ENCODE measurements at regions not wholly inside any gene's neighbourhood (a gene's known extent, or its start where the extent isn't known, plus 50 kb on each side); places are given as distances from the start of the nearest gene placed in this dataset.

GRCh38 chr6:159100395-159101182 lies 55.8 kb upstream of the TAGAP start:
- Histone ChIP-seq H3K9me3 (ENCODE audit: control insufficient read depth in 1 of 2, insufficient read depth in 1 of 2, low read length in 2 of 2) (no peaks in the 10 kb centered on the region), H3K27me3 (ENCODE audit: control insufficient read depth in 1 of 2, insufficient read depth in 2 of 2, low read length in 2 of 2) (no peaks in the 10 kb centered on the region), H3K4me1 (ENCODE audit: insufficient read depth, low read length) (peaks cover 70% of the 10 kb centered on the region), H3K4me3 (ENCODE audit: low read length) (no peak overlapping the region), H3K27ac (ENCODE audit: low read depth in 1 of 2, low read length in 2 of 2) (peak overlapping the region in 1 of 2 donors; percentile 4), H3K36me3 (ENCODE audit: insufficient read depth, low read length) (no peaks in the 10 kb centered on the region)
- Mint-ChIP-seq H3K9me3 (no peaks in the 10 kb centered on the region), H3K36me3 (ENCODE audit: low read depth) (no peaks in the 10 kb centered on the region), H3K4me3 (peak overlapping the region; percentile 42), H3K4me1 (ENCODE audit: low read depth) (peaks cover 73% of the 10 kb centered on the region), H3K27me3 (no peaks in the 10 kb centered on the region), H3K27ac (peak overlapping the region; percentile 86)
- no peak for ATAC-seq (ENCODE audit: poor library complexity)
- POLR2A ChIA-PET = interaction anchor here (9.6 kb wide), 1 partner anchor 57 kb away, joined by 99 read pairs; the partner anchor contains the start of gene TAGAP
- peak in 2 of 14 experiments; percentile 40 to 50 for DNase-seq
- intact Hi-C loops (cut with DNase I, micrococcal nuclease) = loop anchor here (10.0 kb wide), 2 partner anchors 396 to 456 kb away; partner anchors contain the start of gene DYNLT1 (in 1 of the 2)
- CTCF ChIA-PET = no interaction called here
- TF ChIP-seq CTCF (IDR thresholded peaks at IDR 0.05) = no peak

GRCh38 chr6:159099961-159100360 lies 55.2 kb upstream of the TAGAP start:
- H3K36me3 ChIP-seq (ENCODE audit: insufficient read depth, low read length) = no peaks in the 10 kb centered on the region
- intact Hi-C loops (cut with DNase I, micrococcal nuclease) = loop anchor here (10.0 kb wide), 2 partner anchors 395 to 455 kb away; partner anchors contain the start of gene DYNLT1 (in 1 of the 2)
- no peak overlapping the region for H3K27ac ChIP-seq (ENCODE audit: low read depth in 1 of 2, low read length in 2 of 2)
- Mint-ChIP-seq H3K9me3 (no peaks in the 10 kb centered on the region), H3K27me3 (no peaks in the 10 kb centered on the region), H3K36me3 (ENCODE audit: low read depth) (no peaks in the 10 kb centered on the region), H3K27ac (peak overlapping the region; percentile 86), H3K4me3 (peak overlapping the region; percentile 42), H3K4me1 (ENCODE audit: low read depth) (peaks cover 76% of the 10 kb centered on the region)
- H3K4me3 ChIP-seq (ENCODE audit: low read length) = no peak overlapping the region
- ATAC-seq (ENCODE audit: poor library complexity) = no peak
- peak in 2 of 14 experiments; percentile 37 to 46 for DNase-seq
- CTCF ChIA-PET = interaction anchor here (0.7 to 0.8 kb wide), 2 partner anchors 18 to 57 kb away, joined by 3 read pairs; no protein-coding TSS in a partner anchor
- H3K9me3 ChIP-seq (ENCODE audit: control insufficient read depth in 1 of 2, insufficient read depth in 1 of 2, low read length in 2 of 2) = no peaks in the 10 kb centered on the region
- POLR2A ChIA-PET = interaction anchor here (0.6 to 9.6 kb wide), 3 partner anchors 57 to 532 kb away, joined by 5 to 99 read pairs (median 6); partner anchors contain the start of gene TAGAP
- TF ChIP-seq CTCF (IDR thresholded peaks at IDR 0.05) = no peak
- H3K4me1 ChIP-seq (ENCODE audit: insufficient read depth, low read length) = peaks cover 69% of the 10 kb centered on the region
- H3K27me3 ChIP-seq (ENCODE audit: control insufficient read depth in 1 of 2, insufficient read depth in 2 of 2, low read length in 2 of 2) = no peaks in the 10 kb centered on the region

- no peak for TF ChIP-seq CTCF (IDR thresholded peaks at IDR 0.05)
- intact Hi-C loops (cut with DNase I, micrococcal nuclease) = no loop called here
- no peaks in the 10 kb centered on the region for H3K9me3 ChIP-seq (ENCODE audit: control insufficient read depth in 1 of 2, insufficient read depth in 1 of 2, low read length in 2 of 2)
- POLR2A ChIA-PET = interaction anchor here (1.2 to 9.6 kb wide), 4 partner anchors 33 to 91 kb away, joined by 3 to 99 read pairs (median 10); partner anchors contain the start of gene TAGAP
- Mint-ChIP-seq H3K4me3 (peak overlapping the region; percentile 43), H3K9me3 (no peaks in the 10 kb centered on the region), H3K36me3 (ENCODE audit: low read depth) (no peaks in the 10 kb centered on the region), H3K4me1 (ENCODE audit: low read depth) (peaks cover 76% of the 10 kb centered on the region), H3K27ac (peak overlapping the region; percentile 86), H3K27me3 (no peaks in the 10 kb centered on the region)
- H3K27ac ChIP-seq (ENCODE audit: low read depth in 1 of 2, low read length in 2 of 2) = peak overlapping the region; percentile 70 to 87
- H3K36me3 ChIP-seq (ENCODE audit: insufficient read depth, low read length) = no peaks in the 10 kb centered on the region
- CTCF ChIA-PET = interaction anchor here (0.7 to 1.1 kb wide), 3 partner anchors 19 to 57 kb away, joined by 3 to 4 read pairs (median 3); no protein-coding TSS in a partner anchor
- ATAC-seq (ENCODE audit: poor library complexity) (no peak), DNase-seq (no peak)
- H3K4me3 ChIP-seq (ENCODE audit: low read length) = peak overlapping the region; percentile 28
- no peaks in the 10 kb centered on the region for H3K27me3 ChIP-seq (ENCODE audit: control insufficient read depth in 1 of 2, insufficient read depth in 2 of 2, low read length in 2 of 2)
- peaks cover 69% of the 10 kb centered on the region for H3K4me1 ChIP-seq (ENCODE audit: insufficient read depth, low read length)
Observed at GRCh38 chr6:159099276-159099675, 54.5 kb upstream of the TAGAP start.

Data from CD4-positive, alpha-beta T cell (primary cell).